HepG2 (cell line): ENCODE measurements at regions not wholly inside any gene's neighbourhood (a gene's known extent, or its start where the extent isn't known, plus 50 kb on each side); places are given as distances from the start of the nearest gene placed in this dataset.

ENCODE experiments used
- ATAC-seq: fragments of 200-7000 bp; cut with Tn5 transposase; 3 replicates; pipeline ENCODE4 v1.9.1; 2020; ENCODE audit warnings: mild to moderate bottlenecking, moderate library complexity
- BruUV-seq: library from RNA; stranded (reverse); fragments of 400-500 nt; replicated peaks from 2 replicates; lab custom pipeline; 2021; lab: Mats Ljungman, UMichigan
- CTCF ChIA-PET: fragments of 300-600 bp; formaldehyde crosslinking; extraction: SDS; loops from one replicate; lab custom pipeline; 2021; ENCODE audit warnings: low total read pairs, inconsistent platforms, low intra/inter-chr PET ratio; lab: Yijun Ruan, JAX
- POLR2A ChIA-PET: fragments of 350-600 bp; sonication (Branson Sonifier 250); formaldehyde crosslinking; loops from one replicate; lab custom pipeline; 2020; ENCODE audit warnings: antibody characterized with exemption, inconsistent platforms; lab: Yijun Ruan, JAX
- DNase-seq: peaks from one replicate; pipeline ENCODE4 v3.0.0-alpha.2; 2015; ENCODE audit warnings: low spot score
- FAIRE-seq: peaks from 3 replicates; lab custom pipeline; 2011; peaks lifted over from hg19 to GRCh38; lab: Jason Lieb, UNC
- H2AFZ ChIP-seq: one replicate; pipeline ENCODE4 v1.6.1; 2011; ENCODE audit warnings: low read length, inconsistent platforms
- H3K27ac ChIP-seq: fragments of 300-600 bp; 3 replicates; pipeline ENCODE4 v1.8.0; 2011; ENCODE audit warnings: mixed run types, mild to moderate bottlenecking, mixed read lengths, low read length, inconsistent platforms; ENCODE audit not compliant: insufficient read depth; ENCODE audit errors: extremely low read length
- H3K27me3 ChIP-seq, 2 experiments: fragments of 200-600 bp in 1 of 2; 2 replicates in 1 of 2; 3 replicates in 1 of 2; pipeline versions ENCODE4 v1.6.0 to v1.8.0; 2011; ENCODE audit warnings: low read length in 2 of 2, mild to moderate bottlenecking in 2 of 2, moderate library complexity in 2 of 2, inconsistent platforms in 1 of 2; ENCODE audit not compliant: insufficient read depth in 2 of 2, control insufficient read depth in 1 of 2
- H3K36me3 ChIP-seq, 2 experiments: fragments of 200-600 bp in 1 of 2; replicated peaks in 1 of 2; 2 replicates in 1 of 2; 3 replicates in 1 of 2; pipeline versions ENCODE4 v1.5.1 to v1.8.0; 2011; ENCODE audit warnings: low read length in 2 of 2, inconsistent platforms in 1 of 2; ENCODE audit not compliant: insufficient read depth in 2 of 2, control insufficient read depth in 1 of 2
- H3K4me1 ChIP-seq: 2 replicates; pipeline ENCODE4 v1.5.1; 2012; ENCODE audit warnings: low read length, inconsistent platforms; ENCODE audit not compliant: insufficient read depth
- H3K4me2 ChIP-seq: 2 replicates; pipeline ENCODE4 v1.6.0; 2011; ENCODE audit warnings: low read depth, low read length, inconsistent platforms
- H3K4me3 ChIP-seq, 3 experiments: fragments of 200-600 bp in 1 of 3; sonication (generic), shearing (Covaris generic) in 1 of 3; replicated peaks in 1 of 3; 2 replicates each; pipeline ENCODE4 v1.5.1; 2011 to 2016; ENCODE audit warnings: low read length in 3 of 3, inconsistent platforms in 2 of 3, low read depth in 2 of 3, mild to moderate bottlenecking in 2 of 3, control low read depth in 1 of 3, mixed read lengths in 1 of 3; ENCODE audit not compliant: insufficient read depth in 1 of 3
- H3K79me2 ChIP-seq: one replicate; pipeline ENCODE4 v1.6.1; 2011; ENCODE audit warnings: low read length, inconsistent platforms; ENCODE audit not compliant: insufficient read depth
- H3K9ac ChIP-seq: 2 replicates; pipeline ENCODE4 v1.6.0; 2011; ENCODE audit warnings: mild to moderate bottlenecking, low read depth, low read length, inconsistent platforms; ENCODE audit not compliant: insufficient read depth
- H3K9me3 ChIP-seq: 2 replicates; pipeline ENCODE4 v1.5.1; 2012; ENCODE audit warnings: mild to moderate bottlenecking, low read length
- H4K20me1 ChIP-seq: 2 replicates; pipeline ENCODE4 v1.6.0; 2011; ENCODE audit warnings: inconsistent platforms, mild to moderate bottlenecking, low read length, moderate library complexity; ENCODE audit not compliant: insufficient read depth
- HOXA9 ChIP-seq: sonication (generic); formaldehyde crosslinking; IDR thresholded peaks from 2 replicates; pipeline ENCODE4 v1.8.1; 2022; ENCODE audit warnings: missing genetic modification reagents, mild to moderate bottlenecking, moderate library complexity, borderline replicate concordance
- MNT ChIP-seq: fragments of 450-650 bp; IDR thresholded peaks from 2 replicates; pipeline ENCODE4 v1.6.1; 2016
- RBAK ChIP-seq: sonication (generic); formaldehyde crosslinking; IDR thresholded peaks from 2 replicates; pipeline ENCODE4 v1.5.1; 2020; ENCODE audit warnings: mild to moderate bottlenecking, missing genetic modification reagents
- REL ChIP-seq: sonication (generic); formaldehyde crosslinking; conservative IDR thresholded peaks from 2 replicates; pipeline ENCODE4 v1.8.0; 2022; ENCODE audit warnings: mild to moderate bottlenecking, missing genetic modification reagents, moderate library complexity
- ZNF225 ChIP-seq: sonication (generic); formaldehyde crosslinking; IDR thresholded peaks from 2 replicates; pipeline ENCODE4 v1.4.0; 2020; ENCODE audit warnings: mild to moderate bottlenecking, missing genetic modification reagents
- WGBS: methylation state at CpG from one replicate; pipeline ENCODE4 v1.1.6; 2017; ENCODE audit warnings: low lambda C conversion rate; 5-methylcytosine and 5-hydroxymethylcytosine counted together
- in situ Hi-C: cut with HindIII; loops from 2 replicates; pipeline ENCODE4 v1.10.0; 2017; ENCODE audit warnings: low pct_unique_long_range_greater_than_20kb; ENCODE audit not compliant: extremely low pct_ligation_motif_present
- intact Hi-C: fragments of 100-400 bp; cut with micrococcal nuclease; formaldehyde crosslinking; loops from one replicate; pipeline ENCODE4 v1.10.0; 2022; ENCODE audit not compliant: unreplicated experiment
- TF ChIP-seq, protein P1 (sequence below): IDR thresholded peaks from 2 replicates; pipeline ENCODE4 v1.4.0; 2020; ENCODE audit warnings: mild to moderate bottlenecking, missing genetic modification reagents

- TF ChIP-seq MNT (peak; percentile 94), RBAK (CRISPR knock-in tag) (no peak)
- in situ Hi-C loops: loop anchor here (10.0 kb wide), 1 partner anchor 64 kb away; no protein-coding TSS in a partner anchor
- no peak for ATAC-seq
- H3K4me3 ChIP-seq: no peak overlapping the region
- peaks cover 0 to 50% of the 10 kb centered on the region in 2 experiments for H3K27me3 ChIP-seq
- H3K9ac ChIP-seq: no peak overlapping the region
- H2AFZ ChIP-seq: no peak overlapping the region
- FAIRE-seq: no peak
- H3K36me3 ChIP-seq: no peaks in the 10 kb centered on the region
- WGBS: 17% methylated on average over 6 of the region's 13 CpGs
- POLR2A ChIA-PET: no interaction called here
- H3K4me2 ChIP-seq: no peak overlapping the region
- BruUV-seq: no TSS peak
- H3K9me3 ChIP-seq: no peaks in the 10 kb centered on the region
- no peaks in the 10 kb centered on the region for H3K4me1 ChIP-seq
- CTCF ChIA-PET: no interaction called here
- DNase-seq: no peak
- H4K20me1 ChIP-seq: no peaks in the 10 kb centered on the region
- intact Hi-C loops: no loop called here
- H3K79me2 ChIP-seq: no peaks in the 10 kb centered on the region
- H3K27ac ChIP-seq: no peak overlapping the region
These were observed 221.2 kb downstream of the MN1 start for GRCh38 chr22:27580311-27580897.

- TF ChIP-seq ZNF225 (CRISPR knock-in tag) (no peak), REL (no peak), HOXA9 (CRISPR knock-in tag) (no peak)
- TF ChIP-seq, protein P1, sequence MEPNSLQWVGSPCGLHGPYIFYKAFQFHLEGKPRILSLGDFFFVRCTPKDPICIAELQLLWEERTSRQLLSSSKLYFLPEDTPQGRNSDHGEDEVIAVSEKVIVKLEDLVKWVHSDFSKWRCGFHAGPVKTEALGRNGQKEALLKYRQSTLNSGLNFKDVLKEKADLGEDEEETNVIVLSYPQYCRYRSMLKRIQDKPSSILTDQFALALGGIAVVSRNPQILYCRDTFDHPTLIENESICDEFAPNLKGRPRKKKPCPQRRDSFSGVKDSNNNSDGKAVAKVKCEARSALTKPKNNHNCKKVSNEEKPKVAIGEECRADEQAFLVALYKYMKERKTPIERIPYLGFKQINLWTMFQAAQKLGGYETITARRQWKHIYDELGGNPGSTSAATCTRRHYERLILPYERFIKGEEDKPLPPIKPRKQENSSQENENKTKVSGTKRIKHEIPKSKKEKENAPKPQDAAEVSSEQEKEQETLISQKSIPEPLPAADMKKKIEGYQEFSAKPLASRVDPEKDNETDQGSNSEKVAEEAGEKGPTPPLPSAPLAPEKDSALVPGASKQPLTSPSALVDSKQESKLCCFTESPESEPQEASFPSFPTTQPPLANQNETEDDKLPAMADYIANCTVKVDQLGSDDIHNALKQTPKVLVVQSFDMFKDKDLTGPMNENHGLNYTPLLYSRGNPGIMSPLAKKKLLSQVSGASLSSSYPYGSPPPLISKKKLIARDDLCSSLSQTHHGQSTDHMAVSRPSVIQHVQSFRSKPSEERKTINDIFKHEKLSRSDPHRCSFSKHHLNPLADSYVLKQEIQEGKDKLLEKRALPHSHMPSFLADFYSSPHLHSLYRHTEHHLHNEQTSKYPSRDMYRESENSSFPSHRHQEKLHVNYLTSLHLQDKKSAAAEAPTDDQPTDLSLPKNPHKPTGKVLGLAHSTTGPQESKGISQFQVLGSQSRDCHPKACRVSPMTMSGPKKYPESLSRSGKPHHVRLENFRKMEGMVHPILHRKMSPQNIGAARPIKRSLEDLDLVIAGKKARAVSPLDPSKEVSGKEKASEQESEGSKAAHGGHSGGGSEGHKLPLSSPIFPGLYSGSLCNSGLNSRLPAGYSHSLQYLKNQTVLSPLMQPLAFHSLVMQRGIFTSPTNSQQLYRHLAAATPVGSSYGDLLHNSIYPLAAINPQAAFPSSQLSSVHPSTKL (CRISPR knock-in tag): no peak
- 17% methylated on average over 7 of the region's 8 CpGs for WGBS
- no peaks in the 10 kb centered on the region for H3K36me3 ChIP-seq
- no peaks in the 10 kb centered on the region for H3K79me2 ChIP-seq
- H3K9me3 ChIP-seq: no peaks in the 10 kb centered on the region
- H3K27me3 ChIP-seq: peaks cover 0 to 50% of the 10 kb centered on the region in 2 experiments
- DNase-seq (no peak), FAIRE-seq (no peak), ATAC-seq (no peak)
- ChIA-PET POLR2A (no interaction called here), CTCF (no interaction called here)
- no peaks in the 10 kb centered on the region for H4K20me1 ChIP-seq
- H3K4me1 ChIP-seq: no peaks in the 10 kb centered on the region
- no TSS peak for BruUV-seq
- in situ Hi-C loops: loop anchor here (10.0 kb wide), 1 partner anchor 64 kb away; no protein-coding TSS in a partner anchor
- no peak overlapping the region for H3K4me3 ChIP-seq
- no peak overlapping the region for H3K27ac ChIP-seq
- no peak overlapping the region for H3K4me2 ChIP-seq
- no peak overlapping the region for H3K9ac ChIP-seq
- no peak overlapping the region for H2AFZ ChIP-seq
- intact Hi-C loops: no loop called here
These were observed 220.3 kb downstream of the MN1 start for GRCh38 chr22:27581236-27581635.
